ENCODE measurements at regions not wholly inside any gene's neighbourhood (a gene's known extent, or its start where the extent isn't known, plus 50 kb on each side); places are given as distances from the start of the nearest gene placed in this dataset.

GRCh38 chr18:52163478-52163877 lies 176.5 kb upstream of the DCC start:
- TF ChIP-seq, protein P1, sequence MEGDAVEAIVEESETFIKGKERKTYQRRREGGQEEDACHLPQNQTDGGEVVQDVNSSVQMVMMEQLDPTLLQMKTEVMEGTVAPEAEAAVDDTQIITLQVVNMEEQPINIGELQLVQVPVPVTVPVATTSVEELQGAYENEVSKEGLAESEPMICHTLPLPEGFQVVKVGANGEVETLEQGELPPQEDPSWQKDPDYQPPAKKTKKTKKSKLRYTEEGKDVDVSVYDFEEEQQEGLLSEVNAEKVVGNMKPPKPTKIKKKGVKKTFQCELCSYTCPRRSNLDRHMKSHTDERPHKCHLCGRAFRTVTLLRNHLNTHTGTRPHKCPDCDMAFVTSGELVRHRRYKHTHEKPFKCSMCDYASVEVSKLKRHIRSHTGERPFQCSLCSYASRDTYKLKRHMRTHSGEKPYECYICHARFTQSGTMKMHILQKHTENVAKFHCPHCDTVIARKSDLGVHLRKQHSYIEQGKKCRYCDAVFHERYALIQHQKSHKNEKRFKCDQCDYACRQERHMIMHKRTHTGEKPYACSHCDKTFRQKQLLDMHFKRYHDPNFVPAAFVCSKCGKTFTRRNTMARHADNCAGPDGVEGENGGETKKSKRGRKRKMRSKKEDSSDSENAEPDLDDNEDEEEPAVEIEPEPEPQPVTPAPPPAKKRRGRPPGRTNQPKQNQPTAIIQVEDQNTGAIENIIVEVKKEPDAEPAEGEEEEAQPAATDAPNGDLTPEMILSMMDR (IDR thresholded peaks at IDR 0.05; ENCODE audit: borderline replicate concordance, extremely low read depth, low read length, poor library complexity, severe bottlenecking) = no peak
- TF ChIP-seq EZH2 (IDR thresholded peaks at IDR 0.05; ENCODE audit: borderline replicate concordance, low read depth, low read length, severe bottlenecking) = no peak
